ENCODE measurements at regions not wholly inside any gene's neighbourhood (a gene's known extent, or its start where the extent isn't known, plus 50 kb on each side); places are given as distances from the start of the nearest gene placed in this dataset.
A peak's percentile ranks its signal among the peaks of the same experiment; 100 is the strongest.
"Not testable (repeated sequence)": the region's sequence is repeated elsewhere in the genome, so short reads cannot be mapped to it uniquely, and the experiment has no call there.

DNA sequence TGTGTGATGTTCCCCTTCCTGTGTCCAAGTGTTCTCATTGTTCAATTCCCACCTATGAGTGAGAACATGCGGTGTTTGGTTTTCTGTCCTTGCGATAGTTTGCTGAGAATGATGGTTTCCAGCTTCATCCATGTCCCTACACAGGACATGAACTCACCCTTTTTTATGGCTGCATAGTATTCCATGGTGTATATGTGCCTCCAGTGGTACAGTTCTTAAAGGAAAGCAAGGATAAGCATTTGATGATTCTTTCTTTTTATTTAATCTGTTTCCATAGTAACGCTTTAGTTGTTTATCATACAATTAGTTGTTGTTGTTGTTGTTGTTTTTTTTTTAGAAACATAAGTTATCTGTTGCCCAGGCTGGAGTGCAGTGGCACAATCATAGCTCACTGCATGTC lies 133.1 kb downstream of the TSEN15 start:
- not testable (repeated sequence) for DNase-seq

DNA sequence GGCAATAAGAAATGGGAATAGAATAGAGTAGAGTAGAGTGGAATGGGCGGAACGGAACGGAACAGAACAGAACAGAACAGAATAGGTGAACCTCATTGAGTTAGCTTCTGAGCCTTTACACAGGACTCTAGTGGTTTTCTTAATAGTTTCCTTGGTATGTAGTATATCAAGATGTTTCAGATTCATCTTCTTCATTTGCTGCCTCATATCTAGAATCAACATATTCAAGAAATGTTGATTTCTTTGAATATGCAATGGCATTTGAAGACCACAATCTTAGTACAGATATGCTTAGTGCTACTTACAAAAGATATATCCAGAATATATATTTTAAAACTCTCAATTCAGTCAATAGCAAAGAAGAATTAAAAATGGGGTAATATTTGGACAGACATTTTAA lies 133.8 kb downstream of the TSEN15 start:
- DNase-seq, result no peak

GRCh38 chr1:184186167-184186566 lies 134.6 kb downstream of the TSEN15 start:
- DNase-seq, result no peak

GRCh38 chr1:184187097-184187496 lies 135.6 kb downstream of the TSEN15 start:
- DNase-seq, result no peak

GRCh38 chr1:184188037-184188436 lies 136.5 kb downstream of the TSEN15 start:
- DNase-seq, result no peak

GRCh38 chr1:184189361-184189760 lies 137.8 kb downstream of the TSEN15 start:
- DNase-seq, result no peak

DNA sequence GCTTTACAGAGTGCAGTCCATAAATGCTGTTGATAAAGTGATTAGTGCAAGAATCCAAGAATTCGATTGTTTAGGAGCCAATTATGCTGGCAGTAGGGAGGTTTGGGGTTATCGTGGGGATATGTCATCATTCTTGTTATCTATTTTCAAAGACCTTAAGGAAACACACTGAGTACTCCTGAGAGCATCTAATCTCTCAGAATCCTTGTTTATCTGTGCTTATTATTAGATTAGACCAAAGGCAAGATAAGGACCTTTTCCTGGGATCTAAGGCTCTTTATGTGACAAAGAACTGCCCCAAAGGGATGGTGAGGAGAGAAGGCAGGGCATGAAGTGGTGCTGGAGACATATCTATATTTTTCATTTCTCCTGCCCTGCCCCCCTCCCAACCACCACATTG lies 139.1 kb downstream of the TSEN15 start:
- DNase-seq, result no peak

- DNase-seq, result no peak
These were observed 139.7 kb downstream of the TSEN15 start for GRCh38 chr1:184191181-184191621.

DNA sequence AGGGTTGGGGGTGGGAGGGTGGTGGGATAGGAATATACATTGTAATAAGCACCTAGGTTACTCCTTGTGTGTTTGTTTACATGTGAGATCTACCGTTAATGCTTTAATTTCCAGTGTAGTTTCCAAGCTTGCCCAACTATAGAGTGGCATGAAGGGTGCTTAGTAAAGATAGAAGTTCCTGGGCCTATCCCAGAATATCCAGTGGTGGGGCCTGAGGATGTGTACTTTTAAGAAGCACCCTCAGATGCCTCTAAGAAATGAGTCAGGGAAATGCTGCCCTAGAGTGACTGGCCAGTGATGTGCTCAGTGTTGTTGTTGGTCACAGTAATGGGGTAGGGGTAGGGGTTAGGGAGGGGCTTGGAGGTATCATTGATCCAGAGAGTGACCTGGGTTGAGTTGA lies 141.3 kb downstream of the TSEN15 start:
- DNase-seq, result no peak

DNA sequence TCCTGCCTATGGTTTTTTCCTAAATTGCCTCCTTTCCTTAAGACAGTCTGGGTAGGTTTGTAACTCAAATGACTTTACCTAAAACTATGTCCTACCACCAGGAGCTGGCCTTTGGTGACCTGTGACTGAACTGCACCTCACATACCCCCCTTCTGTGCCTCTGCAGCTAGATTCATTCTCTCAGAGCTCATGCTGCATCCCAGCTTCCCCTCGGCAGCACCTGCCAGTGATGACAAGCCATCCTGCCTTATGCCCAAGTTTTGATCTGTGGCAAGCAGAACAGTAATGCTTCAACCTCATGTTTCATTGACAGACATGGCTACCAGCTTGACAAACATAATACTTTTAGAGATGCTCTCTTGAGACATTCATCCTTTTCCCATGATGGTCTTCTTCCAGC lies 141.9 kb downstream of the TSEN15 start:
- no peak for DNase-seq

DNA sequence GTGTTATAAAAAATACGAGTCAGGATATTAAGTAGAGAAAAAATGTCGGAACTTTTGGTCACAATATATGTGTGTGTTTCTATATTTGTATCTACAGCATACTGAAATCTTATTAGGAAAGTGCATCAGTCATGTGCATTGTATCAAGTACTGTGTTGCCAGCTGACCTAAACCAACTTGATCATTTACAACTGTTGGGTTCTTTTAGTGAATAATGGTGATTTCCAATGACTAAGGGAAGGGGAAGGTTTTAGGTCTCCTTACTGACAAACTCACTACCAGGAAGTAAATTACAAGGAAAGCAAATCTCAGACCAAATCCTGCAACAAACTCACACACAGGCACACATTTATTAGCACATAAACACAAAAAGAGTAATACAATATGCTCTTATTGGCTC lies 142.7 kb downstream of the TSEN15 start:
- DNase-seq, result no peak

DNA sequence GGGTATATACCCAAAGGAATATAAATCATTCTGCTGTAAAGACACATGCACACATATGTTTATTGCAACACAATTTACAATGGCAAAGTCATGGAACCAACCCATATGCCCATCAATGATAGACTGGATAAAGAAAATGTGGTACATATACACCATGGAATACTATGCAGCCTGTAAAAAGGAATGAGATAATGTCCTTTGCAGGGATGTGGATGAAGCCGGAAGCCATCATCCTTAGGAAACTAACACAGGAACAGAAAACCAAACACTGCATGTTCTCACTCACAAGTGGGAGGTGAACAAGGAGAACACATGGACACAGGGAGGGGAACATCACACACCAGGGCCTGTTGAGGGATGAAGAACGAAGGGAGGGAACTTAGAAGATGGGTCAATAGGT lies 144.2 kb downstream of the TSEN15 start:
- not testable (repeated sequence) for DNase-seq

DNA sequence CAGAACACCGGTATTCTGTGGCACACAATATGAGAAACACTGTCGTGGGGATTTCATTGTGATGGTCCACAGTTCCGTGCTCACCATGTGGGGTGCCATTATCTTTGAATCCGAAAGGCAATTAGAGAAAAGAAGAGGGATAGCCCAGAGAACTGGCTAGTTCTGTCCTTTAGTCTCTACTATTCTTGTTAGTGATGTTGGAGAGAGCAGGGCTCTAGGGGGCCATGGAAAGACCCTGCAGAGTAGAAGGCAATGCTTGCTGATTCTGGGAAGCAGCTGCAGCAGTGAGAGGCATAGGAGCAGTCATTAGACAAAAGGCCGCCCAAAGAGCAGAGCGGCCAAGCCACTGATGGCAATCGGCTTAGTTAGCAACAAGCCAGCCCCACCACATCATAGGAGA lies 146.3 kb downstream of the TSEN15 start:
- DNase-seq, result no peak

DNA sequence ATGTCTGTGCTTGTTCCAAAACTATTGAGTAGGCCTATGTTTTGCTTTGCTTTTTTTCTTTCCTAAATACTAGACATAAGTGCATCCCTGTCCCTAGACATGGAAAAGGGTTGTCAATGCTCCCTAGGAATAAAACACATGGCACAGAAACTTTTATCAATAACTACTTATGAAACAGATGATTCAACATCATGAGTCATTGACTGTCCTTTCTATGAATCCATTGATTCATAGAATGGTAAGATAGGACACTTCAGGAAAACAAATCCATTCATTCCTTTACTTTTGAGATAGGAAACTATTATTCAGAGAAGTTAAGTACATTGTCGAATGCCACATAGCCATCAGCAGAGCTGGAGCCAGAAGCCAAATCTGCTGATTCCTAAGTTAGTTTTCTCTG lies 147.5 kb downstream of the TSEN15 start:
- no peak for DNase-seq

GRCh38 chr1:184199438-184200085 lies 148.0 kb downstream of the TSEN15 start:
- DNase-seq, result no peak

- DNase-seq, result no peak
These were observed 157.1 kb downstream of the TSEN15 start for GRCh38 chr1:184208622-184209021.

GRCh38 chr1:184210031-184210430 lies 158.5 kb downstream of the TSEN15 start:
- DNase-seq, result peak; percentile 21

- DNase-seq, result no peak
These were observed 159.3 kb downstream of the TSEN15 start for GRCh38 chr1:184210862-184211261.

DNA sequence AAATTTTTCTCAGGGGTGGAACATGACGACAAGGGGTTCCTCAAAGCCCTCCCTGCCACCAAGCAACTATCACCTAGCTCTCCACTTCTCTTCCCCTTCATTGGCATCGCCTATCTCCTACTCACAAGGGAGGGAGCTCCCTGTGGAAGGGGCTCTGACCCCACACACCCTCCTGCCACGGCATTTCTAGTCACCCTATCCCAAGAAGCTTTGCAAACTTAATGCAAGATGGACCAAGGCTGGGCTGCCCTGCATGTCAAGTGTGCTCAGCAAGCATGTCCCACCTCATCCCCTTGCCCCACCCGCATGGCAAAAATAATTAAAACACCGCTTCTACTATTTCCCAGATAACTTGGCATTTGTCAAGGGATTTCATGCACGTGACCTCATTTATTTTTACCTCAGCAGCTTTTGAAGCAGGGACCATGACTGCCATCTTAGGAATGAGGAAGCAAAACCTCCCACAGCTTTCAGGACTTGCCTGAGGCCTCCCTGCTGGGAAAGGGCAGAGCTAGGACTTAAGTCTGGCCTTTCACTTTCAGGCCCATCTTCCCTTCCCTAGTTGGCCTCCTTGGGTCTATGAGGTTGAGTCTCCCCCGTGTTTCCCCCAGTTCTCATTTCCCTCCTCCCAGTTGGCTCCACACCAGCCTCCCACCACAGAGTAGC lies 161.3 kb downstream of the TSEN15 start:
- DNase-seq, result peak; percentile 97

DNA sequence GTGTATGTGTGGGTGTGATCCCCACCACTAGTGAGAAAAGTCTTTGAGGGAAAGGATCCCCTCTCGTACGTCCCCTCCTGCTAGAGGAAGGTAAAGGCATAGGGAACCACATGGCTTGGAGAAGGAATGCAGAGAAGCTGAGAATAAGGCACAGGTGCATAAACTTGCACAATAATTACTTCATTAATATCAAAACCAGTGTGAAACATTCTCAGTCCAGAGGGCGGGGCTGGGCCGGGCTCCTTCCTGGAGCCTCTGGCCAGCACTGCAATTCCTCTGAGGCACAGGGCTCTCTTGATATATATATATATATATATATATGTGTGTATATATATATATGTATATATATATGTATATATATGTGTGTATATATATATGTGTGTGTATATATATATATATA lies 162.6 kb downstream of the TSEN15 start:
- no peak for DNase-seq

DNA sequence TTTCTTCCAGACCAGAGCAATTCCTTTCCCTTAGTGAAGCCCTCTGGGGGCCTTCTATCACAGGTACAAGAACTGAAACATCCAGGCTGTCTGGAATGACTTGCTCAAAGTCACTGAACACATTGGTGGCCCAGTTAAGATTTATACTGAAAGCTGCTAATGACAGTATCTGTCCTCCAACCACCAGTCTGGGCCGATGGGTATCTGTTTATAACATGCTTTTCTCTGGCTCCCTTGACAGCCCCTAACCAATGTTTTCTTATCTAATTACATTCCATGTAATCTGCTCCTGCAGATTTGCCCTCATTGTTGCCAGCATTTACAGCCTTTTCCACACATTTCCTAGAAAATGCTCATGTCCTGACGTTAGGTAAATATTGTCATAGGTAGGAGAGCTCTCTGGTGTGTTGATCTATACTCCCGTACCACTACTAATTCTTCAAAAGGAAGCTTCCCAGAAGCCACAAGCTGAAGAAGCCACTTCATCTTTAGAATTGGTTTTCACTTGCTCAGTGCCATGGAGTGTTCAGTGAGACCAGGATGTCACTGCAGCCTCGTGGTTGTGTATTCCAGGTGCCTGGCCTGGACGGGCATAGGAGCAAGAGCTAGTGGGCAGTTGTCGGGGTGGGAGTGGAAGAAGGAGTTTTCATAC lies 163.9 kb downstream of the TSEN15 start:
- DNase-seq, result no peak

DNA sequence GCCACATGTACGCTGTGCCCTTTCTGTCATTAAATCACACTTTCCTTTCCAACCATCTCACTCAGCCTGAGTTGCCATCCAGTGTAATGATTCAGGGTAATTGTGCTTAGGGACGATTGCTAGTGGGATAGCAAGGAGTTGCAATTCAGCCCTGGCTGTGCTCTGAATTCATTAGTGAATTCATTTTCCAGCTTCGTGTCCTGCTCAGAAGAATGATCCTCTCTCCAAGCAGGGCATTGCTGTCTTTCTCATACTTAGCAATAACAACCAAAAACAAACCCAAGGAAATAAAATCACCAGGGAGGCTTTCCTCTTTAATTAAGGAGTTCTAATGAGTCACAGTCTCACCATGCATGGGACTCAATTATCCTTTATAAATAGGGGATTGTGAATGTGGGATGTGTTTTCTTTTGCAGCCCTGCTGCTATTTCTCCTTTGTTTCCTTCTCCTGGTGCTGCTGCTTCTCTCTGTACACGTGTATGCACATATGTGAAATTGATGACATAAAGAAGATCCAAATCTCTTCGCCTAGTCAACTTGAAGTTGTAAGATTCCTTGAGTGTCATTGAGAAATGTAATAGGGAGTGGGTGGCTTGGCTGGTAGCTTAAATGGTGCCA lies 167.0 kb downstream of the TSEN15 start:
- no peak for DNase-seq

DNA sequence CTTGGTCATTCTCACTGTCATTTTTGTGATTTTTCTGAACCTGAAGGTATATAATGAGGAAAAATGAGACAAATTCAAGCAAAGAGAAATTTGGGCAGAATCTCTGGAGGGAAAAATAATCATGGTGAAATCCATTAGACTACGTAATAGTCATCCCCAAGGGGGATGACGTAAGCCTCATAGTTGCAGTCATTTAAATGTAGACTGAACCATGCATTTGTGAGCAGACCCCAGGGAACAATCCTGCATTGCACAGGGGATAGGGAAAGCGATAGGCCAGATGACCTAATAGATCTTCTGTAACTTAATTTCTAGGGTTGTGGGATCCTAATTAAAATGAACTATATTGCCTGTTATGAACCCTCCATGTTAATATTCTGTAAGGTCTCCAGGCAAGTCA lies 167.4 kb upstream of the C1orf21 start:
- DNase-seq, result no peak

DNA sequence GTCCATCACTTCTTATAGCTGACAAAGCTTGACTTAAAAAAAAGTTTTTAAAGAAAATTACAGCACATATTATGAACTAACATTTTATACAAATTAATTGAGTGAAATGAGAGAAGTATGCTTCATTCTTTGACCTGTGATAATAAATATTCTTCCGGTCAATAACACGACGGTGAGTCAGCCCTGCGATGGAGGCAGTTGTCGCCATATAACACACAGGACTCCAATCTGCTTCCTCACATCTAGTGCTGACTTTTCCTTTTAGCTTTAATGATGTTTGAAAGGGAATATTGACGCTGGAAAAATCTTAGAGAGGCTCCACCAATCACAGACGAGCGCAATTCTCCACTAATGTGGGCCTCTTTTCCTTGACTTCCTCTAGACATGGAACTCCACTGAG lies 166.9 kb upstream of the C1orf21 start:
- no peak for DNase-seq

All from MV-4-11 (cell line).